HG03558 (cell line): ENCODE measurements at regions not wholly inside any gene's neighbourhood (a gene's known extent, or its start where the extent isn't known, plus 50 kb on each side); places are given as distances from the start of the nearest gene placed in this dataset.
"Not testable (repeated sequence)": the region's sequence is repeated elsewhere in the genome, so short reads cannot be mapped to it uniquely, and the experiment has no call there.

Experiments used
- ATAC-seq: cut with Tn5 transposase; IDR thresholded peaks from one replicate; pipeline ENCODE4 v1.9.1; 2021; ENCODE audit warnings: moderate number of reproducible peaks; ENCODE audit not compliant: unreplicated experiment; ENCODE audit errors: extremely low read depth

- no peak for ATAC-seq
Observed at GRCh38 chr5:102611312-102611711, 112.5 kb upstream of the SLCO6A1 start.

- ATAC-seq = no peak
Observed at GRCh38 chr5:102613661-102614060, 114.9 kb upstream of the SLCO6A1 start.

- no peak for ATAC-seq
Observed at GRCh38 chr5:102617191-102618187, 118.7 kb upstream of the SLCO6A1 start.

- ATAC-seq = no peak
Observed at GRCh38 chr5:102622262-102622661, 123.5 kb upstream of the SLCO6A1 start.

- no peak for ATAC-seq
Observed at GRCh38 chr5:102623329-102624065, 124.7 kb upstream of the SLCO6A1 start.

GRCh38 chr5:102624405-102624804 lies 125.6 kb upstream of the SLCO6A1 start:
- no peak for ATAC-seq

GRCh38 chr5:102625468-102625867 lies 126.7 kb upstream of the SLCO6A1 start:
- no peak for ATAC-seq

- no peak for ATAC-seq
Observed at GRCh38 chr5:102625928-102626327, 127.1 kb upstream of the SLCO6A1 start.

GRCh38 chr5:102627315-102627714 lies 127.8 kb upstream of the PAM start:
- ATAC-seq = no peak

- ATAC-seq = no peak
Observed at GRCh38 chr5:102628441-102629175, 126.5 kb upstream of the PAM start.

GRCh38 chr5:102629827-102630605 lies 125.1 kb upstream of the PAM start:
- ATAC-seq = no peak

GRCh38 chr5:102635399-102635798 lies 119.7 kb upstream of the PAM start:
- ATAC-seq = not testable (repeated sequence)

- no peak for ATAC-seq
Observed at GRCh38 chr5:102638316-102638715, 116.8 kb upstream of the PAM start.

- ATAC-seq = no peak
Observed at GRCh38 chr5:102638912-102639652, 116.0 kb upstream of the PAM start.

GRCh38 chr5:102649731-102650130 lies 105.4 kb upstream of the PAM start:
- no peak for ATAC-seq

GRCh38 chr5:102651466-102651865 lies 103.6 kb upstream of the PAM start:
- ATAC-seq = no peak

GRCh38 chr5:102654559-102655349 lies 100.4 kb upstream of the PAM start:
- ATAC-seq = no peak

GRCh38 chr5:102659151-102659550 lies 96.0 kb upstream of the PAM start:
- ATAC-seq = no peak
